Fibroblast of skin of back (primary cell): ENCODE measurements at regions not wholly inside any gene's neighbourhood (a gene's known extent, or its start where the extent isn't known, plus 50 kb on each side); places are given as distances from the start of the nearest gene placed in this dataset.

ENCODE experiments used
- DNase-seq: peaks from one replicate; pipeline ENCODE4 v3.0.0-alpha.2; 2013

- no peak for DNase-seq
Measured at GRCh38 chr17:13302419-13302818, 284.6 kb upstream of the ELAC2 start.

- peak; percentile 5 for DNase-seq
Measured at GRCh38 chr17:13297183-13297582, 279.4 kb upstream of the ELAC2 start.

DNA sequence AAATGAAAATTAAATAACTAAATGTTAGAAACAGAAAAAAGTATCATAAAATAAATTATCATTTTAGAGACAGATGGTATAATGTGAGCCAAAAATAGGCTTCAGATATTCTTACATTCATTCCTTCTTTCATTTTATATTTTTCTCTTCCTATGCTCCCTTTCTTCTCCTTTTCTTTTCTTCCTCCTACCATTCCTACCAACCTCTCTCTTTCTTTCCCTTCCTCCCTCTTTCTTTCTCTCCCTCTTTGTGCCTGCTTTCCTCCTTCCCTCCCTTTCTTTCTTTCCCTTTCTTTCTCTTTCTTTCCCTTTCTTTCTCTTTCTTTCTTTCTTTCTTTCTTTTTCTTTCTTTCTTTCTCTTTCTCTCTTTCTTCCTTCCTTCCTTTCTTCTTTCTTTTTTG is 275.6 kb upstream of the ELAC2 start:
- no peak for DNase-seq

DNA sequence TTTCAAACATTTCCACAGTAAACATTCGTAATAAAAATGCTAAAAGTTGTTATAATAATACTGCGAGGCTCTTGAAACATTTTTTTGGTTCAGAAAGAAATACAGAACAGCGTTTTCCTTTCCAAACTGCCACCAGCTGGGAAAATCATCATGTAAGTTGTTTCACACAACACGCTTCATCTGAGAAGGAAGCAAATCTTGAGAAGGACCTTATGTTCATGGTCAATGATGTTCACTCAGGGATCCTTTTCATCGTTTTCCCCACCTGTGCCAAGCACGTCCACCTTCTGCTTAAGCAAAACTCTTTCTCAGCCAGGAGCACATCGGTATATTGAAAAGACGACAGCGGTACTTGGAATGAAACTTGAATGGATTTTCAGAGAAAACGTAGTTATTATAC is 274.5 kb upstream of the ELAC2 start:
- no peak for DNase-seq

DNA sequence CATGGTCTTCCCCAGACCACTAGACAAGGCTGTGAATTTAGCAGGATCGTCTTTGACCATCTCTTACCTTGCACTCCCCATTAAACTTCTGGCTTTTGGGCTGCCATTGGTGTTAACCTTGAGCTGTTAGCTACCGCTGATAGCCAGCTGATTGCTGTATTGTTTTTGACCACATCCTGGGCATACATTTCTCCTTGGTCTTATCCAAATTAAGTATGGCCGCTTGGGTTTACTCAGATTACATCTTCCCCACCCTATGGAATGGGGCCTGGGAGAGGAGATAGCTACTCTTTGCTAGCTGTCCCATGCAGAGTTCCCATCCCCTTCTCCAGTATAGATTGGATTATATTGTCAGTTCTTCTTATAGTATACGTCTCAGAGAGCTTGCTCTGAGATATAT is 270.4 kb upstream of the ELAC2 start:
- no peak for DNase-seq

GRCh38 chr17:13287226-13287625 is 269.4 kb upstream of the ELAC2 start:
- no peak for DNase-seq

DNA sequence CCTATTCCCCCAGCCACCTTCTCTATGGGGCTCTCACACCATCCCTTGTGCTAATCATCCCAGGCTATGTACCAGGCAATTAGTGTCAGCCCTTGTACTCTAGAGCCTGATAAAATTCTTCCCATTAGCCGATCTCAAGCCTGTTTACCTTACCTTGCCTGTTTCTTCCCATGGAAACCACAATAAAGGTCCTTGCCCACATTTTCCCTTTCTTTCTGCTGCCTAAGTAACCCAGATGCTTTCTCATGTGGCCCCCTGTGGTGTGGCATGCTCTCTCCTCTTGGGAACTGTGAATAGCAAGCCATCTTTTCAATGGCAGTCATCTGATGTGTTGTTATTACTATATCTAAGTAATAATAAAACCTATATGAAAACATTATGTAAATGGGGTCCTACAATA is 265.8 kb upstream of the ELAC2 start:
- no peak for DNase-seq

- DNase-seq: no peak
Measured at GRCh38 chr17:13281626-13282025, 263.8 kb upstream of the ELAC2 start.

GRCh38 chr17:13273806-13274205 is 256.0 kb upstream of the ELAC2 start:
- peak; percentile 66 for DNase-seq

DNA sequence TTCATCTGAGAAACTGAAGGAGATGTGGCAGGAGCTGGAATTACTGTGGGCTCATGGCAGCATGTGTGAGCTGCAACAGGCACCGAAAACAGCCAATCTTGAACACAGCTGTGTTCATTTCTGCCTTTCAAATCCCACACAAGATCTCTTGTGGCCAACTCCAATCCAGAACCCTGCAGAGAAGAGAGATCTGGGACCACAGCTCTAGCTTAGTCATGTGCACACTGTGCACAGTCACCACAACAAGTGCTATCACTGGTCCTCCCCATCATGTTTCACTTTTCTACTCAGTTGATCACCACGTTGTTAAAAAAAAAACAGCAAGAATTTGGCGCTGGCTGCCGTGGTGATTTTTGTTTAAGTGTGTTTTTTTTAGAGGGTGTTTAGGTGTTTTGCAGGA is 254.5 kb upstream of the ELAC2 start:
- peak; percentile 11 for DNase-seq

GRCh38 chr17:13268791-13269595 is 251.2 kb upstream of the ELAC2 start:
- peak; percentile 11 for DNase-seq

- peak; percentile 76 for DNase-seq
Measured at GRCh38 chr17:13266606-13267005, 248.8 kb upstream of the ELAC2 start.

DNA sequence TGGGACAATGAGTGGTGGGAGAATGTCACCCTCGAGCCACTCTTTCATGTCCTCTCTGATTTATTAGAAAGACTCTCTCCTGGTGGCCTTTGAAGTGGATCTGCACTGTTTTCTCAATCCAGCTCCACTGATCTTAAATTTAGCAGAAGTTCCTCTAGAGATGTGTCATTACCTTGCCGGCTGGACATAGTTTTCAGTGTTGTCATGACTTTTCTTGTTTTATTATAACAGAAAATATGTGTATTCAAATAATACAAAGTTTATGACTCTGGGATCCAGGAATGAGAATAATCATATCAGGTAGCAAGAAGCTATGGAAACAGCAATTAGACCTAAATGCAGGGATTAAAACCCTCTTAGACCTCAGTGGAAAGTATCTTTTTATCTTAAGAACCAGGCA is 247.5 kb upstream of the ELAC2 start:
- DNase-seq: peak; percentile 56

GRCh38 chr17:13263746-13264145 is 245.9 kb upstream of the ELAC2 start:
- no peak for DNase-seq

GRCh38 chr17:13256545-13256944 is 238.7 kb upstream of the ELAC2 start:
- DNase-seq: no peak

GRCh38 chr17:13253733-13254410 is 236.0 kb upstream of the ELAC2 start:
- no peak for DNase-seq

GRCh38 chr17:13244513-13244912 is 226.7 kb upstream of the ELAC2 start:
- DNase-seq: no peak

- no peak for DNase-seq
Measured at GRCh38 chr17:13243585-13243984, 225.8 kb upstream of the ELAC2 start.

- DNase-seq: no peak
Measured at GRCh38 chr17:13240851-13241250, 223.0 kb upstream of the ELAC2 start.

- DNase-seq: no peak
Measured at GRCh38 chr17:13230350-13231264, 212.8 kb upstream of the ELAC2 start.

DNA sequence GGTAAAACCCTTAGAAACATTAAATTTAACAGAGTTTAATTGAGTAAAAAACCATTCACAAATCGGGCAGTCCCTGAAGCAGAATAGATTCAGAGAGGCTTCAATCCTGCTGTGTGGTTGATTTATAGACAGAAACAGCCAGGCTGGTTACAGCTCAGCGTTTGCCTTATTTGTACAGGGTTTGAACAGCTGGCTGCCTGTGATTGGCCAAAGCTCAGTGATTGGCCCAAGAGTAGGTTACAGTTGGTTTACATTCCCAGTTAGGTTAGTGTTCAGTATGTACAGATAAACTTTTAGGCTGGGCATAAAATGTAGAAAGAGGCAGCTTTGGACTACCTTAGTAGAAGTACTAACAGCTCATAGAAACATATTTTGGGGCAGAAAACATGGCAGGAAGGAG is 210.4 kb upstream of the ELAC2 start:
- no peak for DNase-seq

DNA sequence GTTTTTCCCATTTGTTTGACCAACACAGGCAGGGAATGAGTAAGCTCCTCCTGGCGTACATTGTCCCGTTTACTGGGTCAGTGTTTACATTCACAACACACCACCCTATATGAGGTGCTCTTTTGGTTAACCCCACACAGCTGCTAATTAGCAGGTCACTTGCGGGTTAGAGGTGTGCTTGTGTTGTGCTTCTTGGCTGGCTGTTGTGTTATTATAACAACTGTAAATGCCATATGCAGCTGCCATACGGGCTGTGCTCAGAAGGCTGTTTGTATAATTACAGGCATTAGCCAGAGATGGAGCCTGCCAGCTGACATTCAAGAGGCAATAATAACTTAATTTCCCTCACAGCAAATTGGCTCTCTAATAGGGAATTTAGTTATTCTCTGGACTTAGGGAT is 205.1 kb upstream of the ELAC2 start:
- DNase-seq: no peak

GRCh38 chr17:13212860-13213259 is 195.0 kb upstream of the ELAC2 start:
- no peak for DNase-seq
